ENCODE measurements at regions not wholly inside any gene's neighbourhood (a gene's known extent, or its start where the extent isn't known, plus 50 kb on each side); places are given as distances from the start of the nearest gene placed in this dataset.

DNA sequence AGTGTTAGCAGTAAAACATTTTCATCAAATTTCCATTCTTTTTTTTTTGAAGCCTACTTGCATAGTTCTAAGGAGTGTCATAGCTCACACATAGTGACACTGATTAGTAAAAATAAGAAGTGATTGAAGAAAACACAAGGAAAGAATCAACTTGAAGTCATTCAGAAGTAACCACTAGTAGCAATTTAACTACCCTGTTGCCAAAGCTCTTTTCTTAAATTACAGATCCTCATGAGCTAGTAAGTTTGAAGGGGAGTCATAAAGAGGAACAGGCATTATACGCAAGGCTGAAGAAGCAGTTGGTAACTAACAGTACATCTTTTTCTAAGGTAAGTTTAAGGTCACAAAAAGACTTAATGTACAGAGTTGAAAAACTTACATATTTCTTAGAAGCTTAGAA lies 332.2 kb downstream of the CHRM3 start:
- 84 to 93% (median 91%) methylated on average over 1 of the region's 1 CpG for WGBS, 3 donors
- TF ChIP-seq, protein P1, sequence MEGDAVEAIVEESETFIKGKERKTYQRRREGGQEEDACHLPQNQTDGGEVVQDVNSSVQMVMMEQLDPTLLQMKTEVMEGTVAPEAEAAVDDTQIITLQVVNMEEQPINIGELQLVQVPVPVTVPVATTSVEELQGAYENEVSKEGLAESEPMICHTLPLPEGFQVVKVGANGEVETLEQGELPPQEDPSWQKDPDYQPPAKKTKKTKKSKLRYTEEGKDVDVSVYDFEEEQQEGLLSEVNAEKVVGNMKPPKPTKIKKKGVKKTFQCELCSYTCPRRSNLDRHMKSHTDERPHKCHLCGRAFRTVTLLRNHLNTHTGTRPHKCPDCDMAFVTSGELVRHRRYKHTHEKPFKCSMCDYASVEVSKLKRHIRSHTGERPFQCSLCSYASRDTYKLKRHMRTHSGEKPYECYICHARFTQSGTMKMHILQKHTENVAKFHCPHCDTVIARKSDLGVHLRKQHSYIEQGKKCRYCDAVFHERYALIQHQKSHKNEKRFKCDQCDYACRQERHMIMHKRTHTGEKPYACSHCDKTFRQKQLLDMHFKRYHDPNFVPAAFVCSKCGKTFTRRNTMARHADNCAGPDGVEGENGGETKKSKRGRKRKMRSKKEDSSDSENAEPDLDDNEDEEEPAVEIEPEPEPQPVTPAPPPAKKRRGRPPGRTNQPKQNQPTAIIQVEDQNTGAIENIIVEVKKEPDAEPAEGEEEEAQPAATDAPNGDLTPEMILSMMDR (IDR thresholded peaks at IDR 0.05): no peak
- ATAC-seq (no peak), DNase-seq (no peak)
- Histone ChIP-seq H3K36me3 (ENCODE audit: insufficient read depth in 1 of 2, low read depth in 1 of 2) (no peaks in the 10 kb centered on the region), H3K9me3 (no peaks in the 10 kb centered on the region), H3K27me3 (ENCODE audit: insufficient read depth in 3 of 3, low read length in 2 of 3) (no peaks in the 10 kb centered on the region), H3K4me3 (no peak overlapping the region), H3K27ac (no peak overlapping the region), H3K4me1 (no peaks in the 10 kb centered on the region)
- intact Hi-C loops (cut with DNase I): no loop called here

GRCh38 chr1:239718997-239719628 lies 332.7 kb downstream of the CHRM3 start:
- WGBS, 3 donors: 57 to 68% (median 64%) methylated on average over 6 of the region's 6 CpGs
- Histone ChIP-seq H3K36me3 (ENCODE audit: insufficient read depth in 1 of 2, low read depth in 1 of 2) (no peaks in the 10 kb centered on the region), H3K27me3 (ENCODE audit: insufficient read depth in 3 of 3, low read length in 2 of 3) (no peaks in the 10 kb centered on the region), H3K9me3 (no peaks in the 10 kb centered on the region), H3K4me3 (no peak overlapping the region), H3K27ac (no peak overlapping the region), H3K4me1 (no peaks in the 10 kb centered on the region)
- no peak for DNase-seq
- TF ChIP-seq, protein P1 (IDR thresholded peaks at IDR 0.05): no peak
- intact Hi-C loops (cut with DNase I): no loop called here
- no peak for ATAC-seq

- no peak overlapping the region for H3K27ac ChIP-seq
These were observed 333.4 kb downstream of the CHRM3 start for GRCh38 chr1:239719642-239720258.

DNA sequence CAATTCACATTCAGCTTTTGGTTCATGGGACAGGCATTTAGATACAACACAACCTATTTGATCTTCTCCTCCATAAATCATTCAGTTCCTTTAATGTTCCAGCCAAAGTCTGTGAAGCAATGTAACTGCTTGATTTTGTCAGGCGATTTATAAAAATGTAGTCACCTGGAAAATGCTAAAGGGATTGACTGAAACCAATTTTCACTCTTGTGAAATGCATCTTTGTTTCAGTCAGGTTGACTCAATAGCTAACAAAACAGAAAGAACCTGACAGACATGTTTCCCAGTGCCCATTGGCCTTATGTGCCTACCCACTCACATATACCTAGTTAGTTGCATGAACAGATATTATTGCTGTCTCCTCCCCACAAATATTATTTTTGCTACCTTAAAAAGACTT lies 335.7 kb downstream of the CHRM3 start:
- Histone ChIP-seq H3K4me3 (no peak overlapping the region), H3K36me3 (ENCODE audit: insufficient read depth in 1 of 2, low read depth in 1 of 2) (no peaks in the 10 kb centered on the region), H3K4me1 (no peaks in the 10 kb centered on the region), H3K27ac (no peak overlapping the region), H3K27me3 (ENCODE audit: insufficient read depth in 3 of 3, low read length in 2 of 3) (no peaks in the 10 kb centered on the region), H3K9me3 (no peaks in the 10 kb centered on the region)
- TF ChIP-seq, protein P1 (IDR thresholded peaks at IDR 0.05): no peak
- intact Hi-C loops (cut with DNase I): no loop called here
- DNase-seq: no peak
- no peak for ATAC-seq
- WGBS, 3 donors: 93 to 97% (median 94%) methylated on average over 1 of the region's 1 CpG

More at GRCh38 chr1:239719642-239720258, 333.4 kb downstream of the CHRM3 start:
- Histone ChIP-seq H3K36me3 (ENCODE audit: insufficient read depth in 1 of 2, low read depth in 1 of 2) (no peaks in the 10 kb centered on the region), H3K27me3 (ENCODE audit: insufficient read depth in 3 of 3, low read length in 2 of 3) (no peaks in the 10 kb centered on the region), H3K9me3 (no peaks in the 10 kb centered on the region), H3K4me1 (no peaks in the 10 kb centered on the region), H3K4me3 (no peak overlapping the region)
- 64 to 70% (median 64%) methylated on average over 11 of the region's 11 CpGs for WGBS, 3 donors
- TF ChIP-seq, protein P1 (IDR thresholded peaks at IDR 0.05): no peak
- DNase-seq (no peak), ATAC-seq (no peak)
- intact Hi-C loops (cut with DNase I): no loop called here
